ENCODE measurements at regions not wholly inside any gene's neighbourhood (a gene's known extent, or its start where the extent isn't known, plus 50 kb on each side); places are given as distances from the start of the nearest gene placed in this dataset.

GRCh38 chr11:130796828-130797227 lies 119.5 kb downstream of the SNX19 start (continued):
- TF ChIP-seq, protein P1, sequence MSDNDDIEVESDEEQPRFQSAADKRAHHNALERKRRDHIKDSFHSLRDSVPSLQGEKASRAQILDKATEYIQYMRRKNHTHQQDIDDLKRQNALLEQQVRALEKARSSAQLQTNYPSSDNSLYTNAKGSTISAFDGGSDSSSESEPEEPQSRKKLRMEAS (IDR thresholded peaks at IDR 0.05): no peak
- TF ChIP-seq, protein P2, sequence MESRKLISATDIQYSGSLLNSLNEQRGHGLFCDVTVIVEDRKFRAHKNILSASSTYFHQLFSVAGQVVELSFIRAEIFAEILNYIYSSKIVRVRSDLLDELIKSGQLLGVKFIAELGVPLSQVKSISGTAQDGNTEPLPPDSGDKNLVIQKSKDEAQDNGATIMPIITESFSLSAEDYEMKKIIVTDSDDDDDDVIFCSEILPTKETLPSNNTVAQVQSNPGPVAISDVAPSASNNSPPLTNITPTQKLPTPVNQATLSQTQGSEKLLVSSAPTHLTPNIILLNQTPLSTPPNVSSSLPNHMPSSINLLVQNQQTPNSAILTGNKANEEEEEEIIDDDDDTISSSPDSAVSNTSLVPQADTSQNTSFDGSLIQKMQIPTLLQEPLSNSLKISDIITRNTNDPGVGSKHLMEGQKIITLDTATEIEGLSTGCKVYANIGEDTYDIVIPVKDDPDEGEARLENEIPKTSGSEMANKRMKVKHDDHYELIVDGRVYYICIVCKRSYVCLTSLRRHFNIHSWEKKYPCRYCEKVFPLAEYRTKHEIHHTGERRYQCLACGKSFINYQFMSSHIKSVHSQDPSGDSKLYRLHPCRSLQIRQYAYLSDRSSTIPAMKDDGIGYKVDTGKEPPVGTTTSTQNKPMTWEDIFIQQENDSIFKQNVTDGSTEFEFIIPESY (IDR thresholded peaks at IDR 0.05): no peak
- TF ChIP-seq RAD21 (IDR thresholded peaks at IDR 0.05): no peak
- TF ChIP-seq SP1 (IDR thresholded peaks at IDR 0.05): no peak
- no peak for TF ChIP-seq EGR1 (IDR thresholded peaks at IDR 0.05; ENCODE audit: low read depth in 2 of 2)

DNA sequence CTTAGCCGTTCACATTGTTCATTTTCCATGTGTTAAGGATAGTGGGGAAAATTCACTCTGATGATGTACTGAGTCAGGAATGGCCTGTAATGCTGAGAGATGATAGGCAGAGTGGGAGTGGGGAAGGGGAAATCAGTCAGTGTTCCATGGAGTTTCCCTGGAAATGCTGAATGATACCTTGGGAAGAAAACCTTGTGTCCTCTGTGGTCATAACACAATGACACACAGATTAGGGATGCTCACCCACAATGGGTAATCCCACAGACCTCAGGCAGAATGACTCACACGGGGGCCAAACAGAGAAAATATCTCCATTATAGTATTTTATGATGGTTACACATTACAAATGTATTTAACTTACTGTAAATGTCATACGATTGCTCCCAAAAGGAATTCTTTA lies 118.0 kb downstream of the SNX19 start:
- Histone ChIP-seq H3K27ac (ENCODE audit: low read depth in 1 of 2, low read length in 2 of 2) (no peak overlapping the region), H3K9me3 (ENCODE audit: control insufficient read depth in 4 of 4, low read length in 3 of 4) (peaks cover 0 to 6% (median 3%) of the 10 kb centered on the region in 4 donors), H3K36me3 (ENCODE audit: control insufficient read depth in 4 of 4, insufficient read depth in 3 of 4, low read depth in 1 of 4, low read length in 3 of 4) (no peaks in the 10 kb centered on the region), H3K4me1 (ENCODE audit: control insufficient read depth in 4 of 4, insufficient read depth in 4 of 4, low read length in 3 of 4) (no peaks in the 10 kb centered on the region), H3K9ac (ENCODE audit: low read depth in 1 of 2, low read length in 2 of 2) (no peak overlapping the region), H3K4me3 (ENCODE audit: low read depth in 1 of 3, low read length in 3 of 3) (no peak overlapping the region), H3K27me3 (ENCODE audit: control insufficient read depth in 4 of 4, insufficient read depth in 4 of 4, low read length in 3 of 4) (peaks cover 0 to 4% (median 0%) of the 10 kb centered on the region in 4 donors)
- no peak for DNase-seq (ENCODE audit: low spot score)
- WGBS: 75% methylated on average over 3 of the region's 3 CpGs
- TF ChIP-seq, protein P3, sequence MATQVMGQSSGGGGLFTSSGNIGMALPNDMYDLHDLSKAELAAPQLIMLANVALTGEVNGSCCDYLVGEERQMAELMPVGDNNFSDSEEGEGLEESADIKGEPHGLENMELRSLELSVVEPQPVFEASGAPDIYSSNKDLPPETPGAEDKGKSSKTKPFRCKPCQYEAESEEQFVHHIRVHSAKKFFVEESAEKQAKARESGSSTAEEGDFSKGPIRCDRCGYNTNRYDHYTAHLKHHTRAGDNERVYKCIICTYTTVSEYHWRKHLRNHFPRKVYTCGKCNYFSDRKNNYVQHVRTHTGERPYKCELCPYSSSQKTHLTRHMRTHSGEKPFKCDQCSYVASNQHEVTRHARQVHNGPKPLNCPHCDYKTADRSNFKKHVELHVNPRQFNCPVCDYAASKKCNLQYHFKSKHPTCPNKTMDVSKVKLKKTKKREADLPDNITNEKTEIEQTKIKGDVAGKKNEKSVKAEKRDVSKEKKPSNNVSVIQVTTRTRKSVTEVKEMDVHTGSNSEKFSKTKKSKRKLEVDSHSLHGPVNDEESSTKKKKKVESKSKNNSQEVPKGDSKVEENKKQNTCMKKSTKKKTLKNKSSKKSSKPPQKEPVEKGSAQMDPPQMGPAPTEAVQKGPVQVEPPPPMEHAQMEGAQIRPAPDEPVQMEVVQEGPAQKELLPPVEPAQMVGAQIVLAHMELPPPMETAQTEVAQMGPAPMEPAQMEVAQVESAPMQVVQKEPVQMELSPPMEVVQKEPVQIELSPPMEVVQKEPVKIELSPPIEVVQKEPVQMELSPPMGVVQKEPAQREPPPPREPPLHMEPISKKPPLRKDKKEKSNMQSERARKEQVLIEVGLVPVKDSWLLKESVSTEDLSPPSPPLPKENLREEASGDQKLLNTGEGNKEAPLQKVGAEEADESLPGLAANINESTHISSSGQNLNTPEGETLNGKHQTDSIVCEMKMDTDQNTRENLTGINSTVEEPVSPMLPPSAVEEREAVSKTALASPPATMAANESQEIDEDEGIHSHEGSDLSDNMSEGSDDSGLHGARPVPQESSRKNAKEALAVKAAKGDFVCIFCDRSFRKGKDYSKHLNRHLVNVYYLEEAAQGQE (IDR thresholded peaks at IDR 0.05): no peak
- no peak for TF ChIP-seq EGR1 (IDR thresholded peaks at IDR 0.05; ENCODE audit: low read depth in 2 of 2)
- no peak for TF ChIP-seq RAD21 (IDR thresholded peaks at IDR 0.05)
- TF ChIP-seq GABPA (IDR thresholded peaks at IDR 0.05 in 1 of 2, conservative IDR thresholded peaks at IDR 0.05 in 1 of 2): no peak
- TF ChIP-seq, protein P1 (IDR thresholded peaks at IDR 0.05): no peak
- no peak for TF ChIP-seq YY1 (IDR thresholded peaks at IDR 0.05)
- TF ChIP-seq RXRA (IDR thresholded peaks at IDR 0.05): no peak
- no peak for TF ChIP-seq SP1 (IDR thresholded peaks at IDR 0.05)
- no peak for TF ChIP-seq NR2F2 (IDR thresholded peaks at IDR 0.05)
- TF ChIP-seq, protein P4, sequence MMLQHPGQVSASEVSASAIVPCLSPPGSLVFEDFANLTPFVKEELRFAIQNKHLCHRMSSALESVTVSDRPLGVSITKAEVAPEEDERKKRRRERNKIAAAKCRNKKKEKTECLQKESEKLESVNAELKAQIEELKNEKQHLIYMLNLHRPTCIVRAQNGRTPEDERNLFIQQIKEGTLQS (IDR thresholded peaks at IDR 0.05): no peak
- TF ChIP-seq, protein P5, sequence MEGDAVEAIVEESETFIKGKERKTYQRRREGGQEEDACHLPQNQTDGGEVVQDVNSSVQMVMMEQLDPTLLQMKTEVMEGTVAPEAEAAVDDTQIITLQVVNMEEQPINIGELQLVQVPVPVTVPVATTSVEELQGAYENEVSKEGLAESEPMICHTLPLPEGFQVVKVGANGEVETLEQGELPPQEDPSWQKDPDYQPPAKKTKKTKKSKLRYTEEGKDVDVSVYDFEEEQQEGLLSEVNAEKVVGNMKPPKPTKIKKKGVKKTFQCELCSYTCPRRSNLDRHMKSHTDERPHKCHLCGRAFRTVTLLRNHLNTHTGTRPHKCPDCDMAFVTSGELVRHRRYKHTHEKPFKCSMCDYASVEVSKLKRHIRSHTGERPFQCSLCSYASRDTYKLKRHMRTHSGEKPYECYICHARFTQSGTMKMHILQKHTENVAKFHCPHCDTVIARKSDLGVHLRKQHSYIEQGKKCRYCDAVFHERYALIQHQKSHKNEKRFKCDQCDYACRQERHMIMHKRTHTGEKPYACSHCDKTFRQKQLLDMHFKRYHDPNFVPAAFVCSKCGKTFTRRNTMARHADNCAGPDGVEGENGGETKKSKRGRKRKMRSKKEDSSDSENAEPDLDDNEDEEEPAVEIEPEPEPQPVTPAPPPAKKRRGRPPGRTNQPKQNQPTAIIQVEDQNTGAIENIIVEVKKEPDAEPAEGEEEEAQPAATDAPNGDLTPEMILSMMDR (IDR thresholded peaks at IDR 0.05; ENCODE audit: low read depth, low read length, missing input control): no peak
- no peak for TF ChIP-seq JUND (IDR thresholded peaks at IDR 0.05)
- TF ChIP-seq FOXA1 (IDR thresholded peaks at IDR 0.05): no peak
- TF ChIP-seq FOXA2 (IDR thresholded peaks at IDR 0.05): no peak
